ENCODE measurements at regions not wholly inside any gene's neighbourhood (a gene's known extent, or its start where the extent isn't known, plus 50 kb on each side); places are given as distances from the start of the nearest gene placed in this dataset.

- no peak for TF ChIP-seq USF1 (IDR thresholded peaks at IDR 0.05; ENCODE audit: borderline replicate concordance, extremely low read length, insufficient read depth, low read depth, low read length)
- no peak for TF ChIP-seq POLR2AphosphoS5 (IDR thresholded peaks at IDR 0.05; ENCODE audit: low read length)
- TF ChIP-seq HDAC2 (IDR thresholded peaks at IDR 0.05), result no peak
Measured at GRCh38 chr9:134228649-134229048, 64.3 kb upstream of the RNU6ATAC start.

All from GM12878 (cell line).